SW 1271 (cell line): ENCODE measurements at regions not wholly inside any gene's neighbourhood (a gene's known extent, or its start where the extent isn't known, plus 50 kb on each side); places are given as distances from the start of the nearest gene placed in this dataset.
"Not testable (repeated sequence)": the region's sequence is repeated elsewhere in the genome, so short reads cannot be mapped to it uniquely, and the experiment has no call there.

Experiments
- DNase-seq, 2 experiments: peaks; one replicate each; lab custom pipeline; 2025; lab: John Stamatoyannopoulos, UW

DNA sequence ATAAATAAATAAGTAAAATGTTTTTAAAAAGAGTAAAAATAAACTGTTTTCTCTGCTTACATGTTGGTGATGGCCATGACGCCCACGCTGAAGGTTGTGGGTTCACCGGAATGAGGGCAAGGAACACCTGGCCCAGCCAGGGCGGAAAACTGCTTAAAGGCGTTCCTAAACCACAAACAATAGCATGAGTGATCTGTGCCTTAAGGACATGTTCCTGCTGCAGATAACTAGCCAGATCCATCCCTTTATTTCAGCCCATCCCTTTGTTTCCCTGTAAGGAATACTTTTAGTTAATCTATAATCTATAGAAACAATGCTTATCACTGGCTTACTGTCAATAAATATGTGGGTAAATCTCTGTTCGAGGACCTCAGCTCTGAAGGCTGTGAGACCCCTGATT, 63.3 kb upstream of the CEP78 start:
- not testable (repeated sequence) for DNase-seq

DNA sequence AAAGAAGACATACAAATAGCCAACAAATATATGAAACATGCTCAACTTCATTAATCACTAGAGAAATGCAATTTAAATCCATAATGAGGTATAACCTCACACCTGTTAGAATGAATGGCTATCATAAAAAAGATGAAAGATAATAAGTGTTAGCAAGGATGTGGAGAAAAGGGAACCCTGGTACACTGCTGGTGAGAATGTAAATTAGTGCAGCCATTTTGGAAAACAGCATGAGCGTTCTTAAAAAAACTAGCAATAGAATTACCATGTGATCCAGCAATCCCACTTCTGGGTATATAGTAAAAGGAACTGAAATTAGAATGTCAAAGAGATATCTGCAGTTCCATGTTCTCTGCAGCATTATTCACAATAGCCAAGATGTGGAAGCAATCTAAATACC, 64.2 kb upstream of the CEP78 start:
- DNase-seq: no peak

GRCh38 chr9:78169125-78169524, 66.8 kb upstream of the CEP78 start:
- DNase-seq: no peak

GRCh38 chr9:78167356-78167755, 68.5 kb upstream of the CEP78 start:
- no peak for DNase-seq

- DNase-seq: no peak
These were observed 72.0 kb upstream of the CEP78 start for GRCh38 chr9:78163834-78164233.

DNA sequence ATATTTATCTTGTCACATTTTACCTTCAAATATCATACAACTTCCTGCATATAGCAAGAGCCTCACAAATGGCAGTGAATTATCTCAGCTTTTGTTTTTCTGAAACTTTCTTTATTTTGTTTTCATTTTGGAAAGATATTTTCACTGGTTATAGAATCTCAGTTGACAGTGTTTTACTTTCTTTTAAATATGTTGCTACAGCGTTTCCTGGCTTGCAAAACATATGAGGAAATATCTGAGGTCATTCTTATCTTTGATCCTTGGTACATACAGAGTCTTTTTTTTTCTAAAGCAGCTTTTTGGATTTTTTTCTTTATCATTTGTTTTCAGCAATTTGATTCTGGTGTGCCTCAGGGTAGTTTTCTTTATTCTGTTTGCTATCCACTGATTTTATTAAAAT, 77.6 kb upstream of the CEP78 start:
- no peak for DNase-seq

GRCh38 chr9:78150983-78151356, 84.9 kb upstream of the CEP78 start:
- DNase-seq: no peak

DNA sequence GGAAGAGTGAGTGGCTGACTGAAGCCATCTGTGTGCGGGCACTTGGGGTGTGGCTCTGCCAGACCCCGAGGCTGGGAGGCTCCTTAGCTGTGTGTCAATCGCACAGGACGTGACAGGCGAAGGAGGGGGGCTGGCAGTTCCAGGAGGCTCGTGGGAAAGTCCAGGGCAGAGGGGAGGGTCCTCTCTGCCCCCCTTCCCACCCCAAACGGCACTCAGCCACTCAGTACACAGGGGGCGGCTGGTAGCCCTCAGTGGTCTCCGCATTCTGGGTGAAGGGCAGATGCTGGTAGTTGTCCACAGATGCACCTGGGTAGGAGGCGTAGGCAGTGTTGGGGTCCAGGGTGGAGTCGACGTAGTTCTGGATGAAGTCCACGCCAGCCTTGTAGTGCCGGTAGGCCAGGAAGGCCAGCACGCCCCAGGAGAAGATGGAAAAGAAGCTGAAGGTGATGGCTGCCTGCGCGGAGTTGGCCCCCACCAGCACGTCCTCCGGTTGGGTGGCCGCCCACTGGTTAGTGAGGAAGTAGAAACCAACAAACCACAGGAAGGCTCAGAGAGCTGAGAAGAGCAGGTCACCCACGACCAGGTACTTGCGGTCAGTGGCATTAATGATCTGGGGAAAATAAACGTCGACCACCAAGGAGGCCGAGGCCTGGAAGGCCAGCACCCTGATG, 85.4 kb upstream of the CEP78 start:
- no peak for DNase-seq

DNA sequence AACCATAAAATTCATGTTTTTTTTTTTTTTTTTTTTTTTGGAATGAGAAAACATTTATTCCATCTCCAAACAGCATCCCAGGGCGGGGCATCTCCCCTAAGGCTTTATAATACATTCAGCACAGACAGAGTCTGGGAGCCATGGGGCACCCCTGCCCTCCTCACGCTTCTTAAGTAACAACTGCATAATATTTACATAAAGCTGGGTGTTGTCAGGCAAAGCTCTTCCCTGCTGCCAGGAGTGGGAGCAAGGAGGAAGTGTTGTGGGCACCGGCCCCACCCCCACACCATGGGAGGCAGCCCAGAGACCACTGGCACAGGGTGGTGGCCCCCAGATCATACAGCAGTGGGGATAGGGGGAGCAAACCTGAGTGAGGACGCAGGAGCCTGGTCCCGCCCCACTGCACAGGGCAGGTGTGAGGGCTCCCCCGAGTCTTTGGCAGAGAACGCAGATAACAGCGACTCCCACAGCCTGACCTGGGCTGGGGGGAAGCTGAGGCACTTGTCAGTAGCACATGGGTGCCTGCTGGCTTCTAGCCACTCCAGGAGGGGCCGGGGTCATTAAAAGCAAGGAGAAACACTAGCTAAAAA, 86.1 kb upstream of the CEP78 start:
- DNase-seq: no peak

DNA sequence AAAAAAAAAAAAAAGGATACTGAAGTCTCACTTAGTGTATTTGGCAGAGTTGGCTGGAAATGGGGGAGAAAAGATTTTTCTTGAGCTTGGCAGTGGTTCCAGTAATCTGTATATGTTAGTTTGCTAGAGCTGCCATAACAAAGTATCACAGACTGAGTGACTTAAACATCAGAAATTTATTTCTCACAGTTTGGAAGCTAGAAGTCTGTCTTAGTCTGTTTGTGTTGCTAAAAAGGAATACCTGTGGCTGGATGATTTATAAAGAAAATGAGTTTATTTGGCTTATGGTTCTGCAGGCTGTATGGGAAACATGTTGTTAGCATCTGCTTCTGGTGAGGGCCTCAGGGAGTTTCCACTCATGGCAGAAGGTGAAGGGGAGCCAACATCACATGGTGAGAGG, 89.6 kb upstream of the CEP78 start:
- no peak for DNase-seq

DNA sequence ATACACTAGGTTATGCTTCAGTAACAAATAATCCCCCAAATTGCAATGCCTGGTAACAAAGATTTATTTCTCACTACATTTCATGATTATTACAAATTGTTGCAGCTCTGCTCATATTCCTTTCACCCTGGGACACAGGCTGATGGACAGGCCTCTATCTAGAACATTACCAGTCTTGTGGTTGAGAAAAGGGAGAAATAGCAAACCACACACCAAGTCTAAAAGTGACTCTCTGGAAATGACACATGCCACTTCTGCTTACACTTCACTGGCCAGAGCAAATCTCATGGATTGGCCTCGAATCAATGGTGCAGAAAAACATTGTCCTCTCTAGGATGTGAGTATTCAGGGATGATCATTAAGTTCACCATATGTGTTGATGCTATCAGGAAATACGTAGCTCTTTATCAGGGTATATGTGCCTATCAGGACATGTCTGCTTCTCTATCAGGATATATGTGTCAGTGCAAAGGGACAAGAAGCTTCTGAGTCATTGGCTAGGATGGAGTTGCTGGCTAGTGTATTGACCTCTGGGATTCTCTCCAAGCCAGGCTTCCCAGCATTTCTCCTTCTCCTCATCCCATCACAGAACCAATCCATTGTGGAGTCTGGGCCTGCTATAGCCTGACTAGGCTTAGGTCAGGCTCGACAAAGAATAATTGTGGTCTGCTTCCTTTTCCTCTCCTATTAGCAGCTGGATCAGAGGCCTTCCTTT, 91.1 kb upstream of the CEP78 start:
- no peak for DNase-seq

GRCh38 chr9:78144008-78144381, 91.9 kb upstream of the CEP78 start:
- DNase-seq: no peak

DNA sequence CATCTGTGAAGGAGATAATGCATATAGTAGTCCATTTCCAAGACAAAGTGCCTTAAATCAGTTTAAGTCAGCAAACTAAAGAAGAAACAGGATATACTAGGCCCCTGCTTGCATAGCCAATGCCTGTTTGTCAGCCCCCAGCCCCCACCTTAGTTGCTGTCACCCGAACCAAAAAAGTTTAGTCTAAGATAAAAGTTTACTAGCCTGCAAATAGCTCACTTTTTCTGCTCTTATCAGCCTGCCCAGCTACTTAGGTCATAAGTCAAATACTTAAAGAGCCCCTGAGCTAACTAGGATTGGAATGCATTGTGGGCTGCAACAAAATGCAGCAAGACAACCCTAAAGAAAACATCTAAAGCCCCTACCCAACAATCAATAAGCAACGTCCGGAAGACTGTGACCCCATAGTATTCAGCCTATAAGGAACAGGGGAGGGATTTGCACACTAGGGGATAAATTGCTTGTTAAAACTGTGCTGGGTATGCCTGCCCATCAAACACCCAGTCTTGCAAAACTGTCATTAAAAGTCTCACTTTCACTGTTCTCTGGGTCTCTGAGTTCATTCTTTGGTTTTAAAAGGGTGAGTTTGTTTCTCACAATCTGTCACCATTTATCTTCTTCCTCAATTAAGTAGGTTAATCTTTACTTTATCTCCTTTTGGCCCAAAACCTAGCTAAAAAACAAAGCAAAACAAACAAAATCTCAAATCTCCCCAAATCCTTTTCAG, 92.4 kb upstream of the CEP78 start:
- no peak for DNase-seq

GRCh38 chr9:78142264-78142663, 93.6 kb upstream of the CEP78 start:
- DNase-seq: not testable (repeated sequence)

- no peak for DNase-seq
These were observed 102.1 kb upstream of the CEP78 start for GRCh38 chr9:78133751-78134150.

DNA sequence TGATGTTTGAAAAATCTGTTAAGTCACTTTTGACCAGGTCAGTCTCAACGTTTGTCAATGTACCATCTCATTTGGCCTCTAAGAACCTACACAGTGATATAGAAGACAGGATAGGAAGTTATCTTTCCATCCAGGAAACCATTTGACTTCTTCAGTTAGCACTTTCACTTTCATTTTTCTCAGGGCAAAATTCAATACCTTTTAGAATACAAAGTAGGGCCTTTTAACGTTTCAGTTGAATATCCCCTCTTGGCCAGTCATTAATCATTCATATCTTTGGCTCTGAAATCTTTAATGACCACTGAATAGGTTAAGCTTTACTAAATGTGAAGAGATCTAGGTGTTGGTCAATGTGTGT, 101.1 kb upstream of the GNAQ start:
- DNase-seq: no peak

DNA sequence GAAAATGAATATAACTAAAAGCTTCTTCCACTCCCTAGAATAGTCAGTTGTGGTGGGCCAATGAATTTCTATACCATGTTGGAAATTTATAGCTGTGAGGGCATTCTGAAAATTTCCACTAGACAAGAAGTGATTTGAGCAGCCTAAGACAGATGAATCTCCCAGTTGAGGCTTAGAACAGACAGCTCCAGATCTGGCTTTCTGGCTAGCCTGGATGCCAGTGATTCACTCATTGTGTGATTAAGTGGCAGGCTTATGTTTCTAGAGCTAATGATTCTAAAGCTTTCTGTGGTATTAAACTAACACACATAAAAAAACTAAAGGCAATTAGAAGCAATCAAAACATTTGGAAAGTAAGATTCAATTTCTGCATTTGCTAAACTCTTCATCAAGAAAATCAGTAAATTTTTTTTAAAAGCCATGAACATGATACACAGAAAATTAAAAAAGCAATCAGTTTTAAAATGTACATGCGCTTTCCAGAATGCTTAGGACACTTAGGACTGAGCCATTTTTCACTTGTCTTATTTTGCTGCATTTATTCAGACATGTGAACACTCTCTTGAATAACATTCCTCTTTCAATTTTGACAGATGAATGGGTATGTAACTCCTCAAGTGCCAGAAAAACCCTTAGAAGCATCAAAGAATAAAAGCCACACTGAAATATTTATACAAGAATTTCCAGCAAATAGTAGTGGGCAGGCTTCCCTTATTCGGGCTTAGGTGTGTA, 100.5 kb upstream of the GNAQ start:
- DNase-seq: no peak

DNA sequence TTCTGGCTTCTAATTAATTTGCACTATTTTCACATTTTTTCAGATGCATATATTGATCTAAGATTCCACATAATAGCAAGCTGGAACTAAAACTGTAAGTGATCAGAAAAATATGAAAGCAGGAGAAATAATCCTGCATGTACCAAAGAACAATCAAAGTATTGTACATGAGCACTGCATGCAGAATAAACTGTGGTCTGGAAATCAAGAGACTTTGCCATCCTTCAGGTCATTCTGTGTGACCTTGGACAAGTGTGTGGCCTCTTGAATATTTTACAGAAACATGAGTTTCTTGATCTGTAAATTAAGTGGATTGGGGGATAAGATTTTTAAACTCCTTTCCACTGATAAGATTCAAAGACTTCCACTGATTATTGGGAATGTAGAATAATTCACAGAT, 99.2 kb upstream of the GNAQ start:
- no peak for DNase-seq

DNA sequence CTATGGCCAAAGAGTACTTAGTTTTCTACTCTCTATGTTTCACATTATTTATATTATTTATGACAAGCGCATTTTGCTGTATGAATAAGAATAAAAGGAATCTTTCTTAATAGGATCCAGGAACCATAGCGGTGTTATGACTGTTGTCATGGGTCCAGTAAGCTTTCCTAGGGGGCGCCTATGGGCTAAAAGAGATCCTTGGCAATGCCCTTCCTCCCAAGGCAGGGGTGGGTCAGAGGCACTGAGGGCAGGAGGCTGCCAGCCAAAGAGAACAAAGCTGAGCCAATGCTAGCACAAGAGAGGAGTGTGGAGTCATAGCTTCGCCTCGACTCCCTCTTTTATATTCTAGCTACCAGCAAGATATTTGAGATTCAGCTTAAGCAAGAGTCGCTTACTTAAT, 98.4 kb upstream of the GNAQ start:
- DNase-seq: peak in 1 of 2 experiments; percentile 48

DNA sequence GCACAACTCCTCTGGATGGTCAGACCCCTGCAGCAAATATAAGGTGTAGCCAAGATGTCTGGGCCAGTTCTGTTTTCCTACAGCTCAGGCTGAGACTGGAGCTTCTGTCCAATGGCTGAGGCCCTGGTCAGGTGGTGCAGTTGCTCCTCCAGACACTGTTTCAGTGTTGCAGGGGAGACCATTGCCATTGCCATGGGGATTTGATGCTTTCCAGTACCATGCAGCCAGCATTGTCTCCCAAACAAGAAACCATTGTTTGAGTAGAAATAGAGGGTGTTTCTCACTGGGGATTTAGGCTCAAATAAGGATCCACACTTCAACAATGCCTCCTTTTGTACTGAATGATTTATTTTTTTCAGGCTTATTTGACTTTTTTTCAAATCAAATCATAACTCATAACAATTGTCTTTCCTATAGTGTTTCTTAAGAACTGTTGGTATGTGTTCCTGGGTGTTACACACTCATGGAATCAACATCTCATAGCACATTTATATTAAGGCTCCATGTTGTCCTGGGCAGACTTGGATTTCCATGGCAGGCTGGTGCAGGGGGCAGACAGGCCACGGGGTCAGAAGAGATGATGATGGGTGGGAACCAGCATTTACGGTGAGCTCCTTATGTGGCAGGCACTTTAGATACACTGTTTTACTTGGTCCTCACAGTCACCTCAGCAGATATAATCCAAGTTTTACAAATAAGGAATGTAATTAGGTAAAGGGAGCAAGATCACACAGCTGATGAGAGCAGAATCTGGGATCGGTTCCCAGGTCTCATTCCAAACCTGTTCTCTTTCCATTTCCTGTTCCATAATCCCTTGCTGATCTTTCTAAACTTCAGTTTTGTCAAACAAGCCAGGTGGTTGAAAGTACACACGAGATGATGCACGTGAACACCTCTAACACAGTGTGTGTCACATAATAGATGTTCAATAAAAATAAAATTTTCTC, 95.9 kb upstream of the GNAQ start:
- no peak for DNase-seq

DNA sequence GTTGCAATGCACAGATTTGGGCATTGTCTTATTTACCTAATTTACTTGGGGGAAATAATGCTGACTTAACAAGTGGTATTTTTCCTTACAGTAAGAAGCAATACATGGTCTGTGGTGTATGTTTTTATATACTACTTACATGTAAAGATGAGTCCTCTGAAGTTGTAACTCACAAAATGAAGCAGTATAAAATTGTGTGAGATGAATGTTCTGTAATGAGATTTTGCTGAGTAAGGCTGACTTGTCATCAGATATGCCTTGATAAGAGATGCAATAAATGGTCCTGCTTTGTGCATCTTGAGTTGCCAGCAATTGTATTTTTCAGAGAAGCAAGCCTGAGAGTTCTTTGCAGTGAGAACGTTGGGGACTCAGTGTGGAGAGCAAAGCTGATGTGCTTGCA, 92.2 kb upstream of the GNAQ start:
- DNase-seq: no peak
